Loucy (cell line): ENCODE measurements at regions not wholly inside any gene's neighbourhood (a gene's known extent, or its start where the extent isn't known, plus 50 kb on each side); places are given as distances from the start of the nearest gene placed in this dataset.

ENCODE experiments used
- H2AFZ ChIP-seq: fragments of 200-600 bp; sonication (generic); 2 replicates; pipeline ENCODE4 v1.6.0; 2016; ENCODE audit warnings: antibody characterized with exemption, mild to moderate bottlenecking, low read length, moderate library complexity
- H3F3A ChIP-seq: fragments of 200-600 bp; 2 replicates; pipeline ENCODE4 v1.6.0; 2016; ENCODE audit warnings: antibody characterized with exemption, low read depth, mild to moderate bottlenecking
- H3K27me3 ChIP-seq: fragments of 200-600 bp; sonication (generic); 2 replicates; pipeline ENCODE4 v1.6.1; 2014; ENCODE audit warnings: low read length, mild to moderate bottlenecking; ENCODE audit not compliant: insufficient read depth, poor library complexity, severe bottlenecking
- H3K36me3 ChIP-seq: fragments of 200-600 bp; sonication (generic); 2 replicates; pipeline ENCODE4 v1.6.1; 2016; ENCODE audit warnings: low read length; ENCODE audit not compliant: insufficient read depth
- H3K4me1 ChIP-seq: fragments of 200-600 bp; sonication (generic); 2 replicates; pipeline ENCODE4 v1.5.1; 2014; ENCODE audit warnings: low read length, mild to moderate bottlenecking; ENCODE audit not compliant: insufficient read depth, poor library complexity, severe bottlenecking
- H3K4me2 ChIP-seq: fragments of 200-600 bp; sonication (generic); 2 replicates; pipeline ENCODE4 v1.6.0; 2014; ENCODE audit warnings: antibody characterized with exemption, low read length, low read depth, mild to moderate bottlenecking; ENCODE audit not compliant: poor library complexity, severe bottlenecking
- H3K4me3 ChIP-seq: fragments of 200-600 bp; sonication (generic); 2 replicates; pipeline ENCODE4 v1.5.1; 2014; ENCODE audit warnings: low read length, mild to moderate bottlenecking, mixed read lengths; ENCODE audit not compliant: poor library complexity, severe bottlenecking
- H3K79me2 ChIP-seq: fragments of 200-600 bp; sonication (generic); 2 replicates; pipeline ENCODE4 v1.6.1; 2014; ENCODE audit warnings: low read length; ENCODE audit not compliant: insufficient read depth
- H3K9ac ChIP-seq: fragments of 200-600 bp; sonication (generic); 2 replicates; pipeline ENCODE4 v1.6.0; 2014; ENCODE audit warnings: mild to moderate bottlenecking, low read depth, low read length, moderate library complexity; ENCODE audit not compliant: poor library complexity, severe bottlenecking
- H3K9me2 ChIP-seq: fragments of 200-600 bp; sonication (generic); replicated peaks from 2 replicates; pipeline ENCODE4 v1.6.1; 2016; ENCODE audit warnings: low read depth, low read length, mixed read lengths
- H3K9me3 ChIP-seq: fragments of 200-600 bp; sonication (generic); 2 replicates; pipeline ENCODE4 v1.6.1; 2014; ENCODE audit warnings: mild to moderate bottlenecking, antibody characterized with exemption, low read length, low read depth; ENCODE audit not compliant: insufficient read depth
- H4K20me1 ChIP-seq: fragments of 200-600 bp; sonication (generic); 2 replicates; pipeline ENCODE4 v1.6.0; 2014; ENCODE audit warnings: antibody characterized with exemption, low read length, mild to moderate bottlenecking; ENCODE audit not compliant: insufficient read depth, poor library complexity, severe bottlenecking
- CTCF ChIP-seq: fragments of 200-600 bp; sonication (generic); conservative IDR thresholded peaks from 2 replicates; pipeline ENCODE4 v1.5.1; 2014; ENCODE audit warnings: mild to moderate bottlenecking, antibody characterized with exemption, low read length
- EZH2phosphoT487 ChIP-seq: fragments of 200-600 bp; IDR thresholded peaks from 2 replicates; pipeline ENCODE4 v1.6.1; 2018; ENCODE audit warnings: antibody characterized with exemption, mild to moderate bottlenecking, moderate library complexity, borderline replicate concordance

DNA sequence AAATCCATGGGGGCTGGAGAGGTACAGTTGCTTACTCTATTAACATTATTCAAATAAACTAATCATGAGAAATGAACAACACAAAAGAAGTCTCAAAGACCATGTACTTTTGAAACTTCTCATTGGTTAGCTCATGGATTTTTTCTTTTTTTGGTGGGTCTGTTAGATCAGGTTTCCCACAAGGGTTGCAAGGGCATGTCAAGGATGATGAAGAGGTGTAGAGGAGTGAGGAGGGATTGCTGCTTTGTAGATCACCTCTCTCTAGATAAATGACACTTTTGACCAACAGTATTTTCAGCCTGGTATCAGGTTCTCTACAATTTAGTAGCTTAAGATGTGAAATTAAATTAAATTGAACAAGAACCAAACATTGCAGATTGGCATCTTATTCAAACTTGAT lies 417.9 kb upstream of the AGA start:
- Histone ChIP-seq H3F3A (no peaks in the 10 kb centered on the region), H4K20me1 (no peaks in the 10 kb centered on the region), H3K9ac (no peak overlapping the region), H3K36me3 (no peaks in the 10 kb centered on the region), H2AFZ (no peak overlapping the region), H3K27me3 (no peaks in the 10 kb centered on the region), H3K4me1 (no peaks in the 10 kb centered on the region), H3K4me2 (no peak overlapping the region), H3K79me2 (no peaks in the 10 kb centered on the region), H3K9me3 (0 out of 2 replicates have a peak, but pooled peaks cover 3% of the 10 kb centered on the region), H3K4me3 (no peak overlapping the region), H3K9me2 (no peaks in the 10 kb centered on the region)
- TF ChIP-seq CTCF = no peak
- TF ChIP-seq EZH2phosphoT487 = no peak

GRCh38 chr4:177861551-177862094 lies 419.4 kb upstream of the AGA start:
- Histone ChIP-seq H3K27me3 (no peaks in the 10 kb centered on the region), H3K9me2 (no peaks in the 10 kb centered on the region), H3F3A (no peaks in the 10 kb centered on the region), H3K4me2 (no peak overlapping the region), H4K20me1 (no peaks in the 10 kb centered on the region), H3K9ac (no peak overlapping the region), H3K79me2 (no peaks in the 10 kb centered on the region), H3K36me3 (no peaks in the 10 kb centered on the region), H2AFZ (no peak overlapping the region), H3K9me3 (0 out of 2 replicates have a peak, but pooled peaks cover 3% of the 10 kb centered on the region), H3K4me3 (no peak overlapping the region), H3K4me1 (no peaks in the 10 kb centered on the region)
- no peak for TF ChIP-seq EZH2phosphoT487
- no peak for TF ChIP-seq CTCF

GRCh38 chr4:177862541-177863176 lies 420.4 kb upstream of the AGA start:
- no peaks in the 10 kb centered on the region for H3K9me2 ChIP-seq
- H3K4me3 ChIP-seq = no peak overlapping the region
- no peaks in the 10 kb centered on the region for H3K4me1 ChIP-seq
- no peak overlapping the region for H3K4me2 ChIP-seq
- no peaks in the 10 kb centered on the region for H3K27me3 ChIP-seq
- H3K9me3 ChIP-seq = 0 out of 2 replicates have a peak, but pooled peaks cover 3% of the 10 kb centered on the region
- TF ChIP-seq CTCF (no peak), EZH2phosphoT487 (no peak)
- no peaks in the 10 kb centered on the region for H4K20me1 ChIP-seq
- H3K36me3 ChIP-seq = no peaks in the 10 kb centered on the region
- no peak overlapping the region for H3K9ac ChIP-seq
- no peaks in the 10 kb centered on the region for H3F3A ChIP-seq
- H3K79me2 ChIP-seq = no peaks in the 10 kb centered on the region
- no peak overlapping the region for H2AFZ ChIP-seq
